GM23338 (cell line): ENCODE measurements at regions not wholly inside any gene's neighbourhood (a gene's known extent, or its start where the extent isn't known, plus 50 kb on each side); places are given as distances from the start of the nearest gene placed in this dataset.

Experiments used
- EZH2phosphoT487 ChIP-seq: fragments of 200-600 bp; sonication (generic); IDR thresholded peaks from one replicate; pipeline ENCODE4 v1.8.1; 2018; ENCODE audit warnings: antibody characterized with exemption; ENCODE audit not compliant: unreplicated experiment
- JUNB ChIP-seq: IDR thresholded peaks from one replicate; pipeline ENCODE4 v1.6.1; 2016; ENCODE audit warnings: antibody characterized with exemption; ENCODE audit not compliant: unreplicated experiment
- POLR2AphosphoS5 ChIP-seq: IDR thresholded peaks from 2 replicates; pipeline ENCODE4 v1.6.1; 2016; ENCODE audit warnings: antibody characterized with exemption, low read depth
- ZNF114 ChIP-seq: fragments of 250-450 bp; sonication (Bioruptor Pico); IDR thresholded peaks from 2 replicates; pipeline ENCODE4 v1.5.0; 2020; ENCODE audit warnings: mild to moderate bottlenecking, moderate library complexity
- TF ChIP-seq, protein P1 (sequence below): fragments of 250-450 bp; sonication (Bioruptor Pico); IDR thresholded peaks from 2 replicates; pipeline ENCODE4 v1.5.0; 2020; ENCODE audit warnings: mild to moderate bottlenecking, moderate library complexity
- TF ChIP-seq, protein P2 (sequence below): IDR thresholded peaks from one replicate; pipeline ENCODE4 v1.6.1; 2018; ENCODE audit warnings: antibody characterized with exemption; ENCODE audit not compliant: unreplicated experiment
- TF ChIP-seq, protein P3 (sequence below): IDR thresholded peaks from 2 replicates; pipeline ENCODE4 v1.6.1; 2016; ENCODE audit warnings: antibody characterized with exemption

DNA sequence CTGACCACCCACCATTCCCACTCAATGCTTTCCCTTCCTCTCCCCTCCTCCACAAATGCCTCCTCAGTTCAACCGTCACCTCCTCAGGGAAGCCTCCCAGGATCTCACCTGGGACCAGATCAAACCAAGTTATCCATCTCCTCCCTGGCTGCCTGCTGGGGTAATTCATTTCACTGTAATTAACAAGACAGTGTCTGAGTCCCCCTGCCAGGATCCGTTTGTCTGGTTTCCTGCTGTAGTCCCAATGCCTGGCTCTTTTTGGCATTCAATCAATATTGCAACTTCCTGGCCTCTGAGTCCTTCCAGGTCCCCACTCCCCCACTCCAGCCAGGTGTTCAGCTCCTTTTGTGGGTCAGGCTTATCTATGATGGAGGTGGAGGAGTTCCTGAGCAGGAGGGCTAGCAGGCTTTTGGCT lies 687.7 kb downstream of the PTPRU start (continued):
- TF ChIP-seq, protein P1, sequence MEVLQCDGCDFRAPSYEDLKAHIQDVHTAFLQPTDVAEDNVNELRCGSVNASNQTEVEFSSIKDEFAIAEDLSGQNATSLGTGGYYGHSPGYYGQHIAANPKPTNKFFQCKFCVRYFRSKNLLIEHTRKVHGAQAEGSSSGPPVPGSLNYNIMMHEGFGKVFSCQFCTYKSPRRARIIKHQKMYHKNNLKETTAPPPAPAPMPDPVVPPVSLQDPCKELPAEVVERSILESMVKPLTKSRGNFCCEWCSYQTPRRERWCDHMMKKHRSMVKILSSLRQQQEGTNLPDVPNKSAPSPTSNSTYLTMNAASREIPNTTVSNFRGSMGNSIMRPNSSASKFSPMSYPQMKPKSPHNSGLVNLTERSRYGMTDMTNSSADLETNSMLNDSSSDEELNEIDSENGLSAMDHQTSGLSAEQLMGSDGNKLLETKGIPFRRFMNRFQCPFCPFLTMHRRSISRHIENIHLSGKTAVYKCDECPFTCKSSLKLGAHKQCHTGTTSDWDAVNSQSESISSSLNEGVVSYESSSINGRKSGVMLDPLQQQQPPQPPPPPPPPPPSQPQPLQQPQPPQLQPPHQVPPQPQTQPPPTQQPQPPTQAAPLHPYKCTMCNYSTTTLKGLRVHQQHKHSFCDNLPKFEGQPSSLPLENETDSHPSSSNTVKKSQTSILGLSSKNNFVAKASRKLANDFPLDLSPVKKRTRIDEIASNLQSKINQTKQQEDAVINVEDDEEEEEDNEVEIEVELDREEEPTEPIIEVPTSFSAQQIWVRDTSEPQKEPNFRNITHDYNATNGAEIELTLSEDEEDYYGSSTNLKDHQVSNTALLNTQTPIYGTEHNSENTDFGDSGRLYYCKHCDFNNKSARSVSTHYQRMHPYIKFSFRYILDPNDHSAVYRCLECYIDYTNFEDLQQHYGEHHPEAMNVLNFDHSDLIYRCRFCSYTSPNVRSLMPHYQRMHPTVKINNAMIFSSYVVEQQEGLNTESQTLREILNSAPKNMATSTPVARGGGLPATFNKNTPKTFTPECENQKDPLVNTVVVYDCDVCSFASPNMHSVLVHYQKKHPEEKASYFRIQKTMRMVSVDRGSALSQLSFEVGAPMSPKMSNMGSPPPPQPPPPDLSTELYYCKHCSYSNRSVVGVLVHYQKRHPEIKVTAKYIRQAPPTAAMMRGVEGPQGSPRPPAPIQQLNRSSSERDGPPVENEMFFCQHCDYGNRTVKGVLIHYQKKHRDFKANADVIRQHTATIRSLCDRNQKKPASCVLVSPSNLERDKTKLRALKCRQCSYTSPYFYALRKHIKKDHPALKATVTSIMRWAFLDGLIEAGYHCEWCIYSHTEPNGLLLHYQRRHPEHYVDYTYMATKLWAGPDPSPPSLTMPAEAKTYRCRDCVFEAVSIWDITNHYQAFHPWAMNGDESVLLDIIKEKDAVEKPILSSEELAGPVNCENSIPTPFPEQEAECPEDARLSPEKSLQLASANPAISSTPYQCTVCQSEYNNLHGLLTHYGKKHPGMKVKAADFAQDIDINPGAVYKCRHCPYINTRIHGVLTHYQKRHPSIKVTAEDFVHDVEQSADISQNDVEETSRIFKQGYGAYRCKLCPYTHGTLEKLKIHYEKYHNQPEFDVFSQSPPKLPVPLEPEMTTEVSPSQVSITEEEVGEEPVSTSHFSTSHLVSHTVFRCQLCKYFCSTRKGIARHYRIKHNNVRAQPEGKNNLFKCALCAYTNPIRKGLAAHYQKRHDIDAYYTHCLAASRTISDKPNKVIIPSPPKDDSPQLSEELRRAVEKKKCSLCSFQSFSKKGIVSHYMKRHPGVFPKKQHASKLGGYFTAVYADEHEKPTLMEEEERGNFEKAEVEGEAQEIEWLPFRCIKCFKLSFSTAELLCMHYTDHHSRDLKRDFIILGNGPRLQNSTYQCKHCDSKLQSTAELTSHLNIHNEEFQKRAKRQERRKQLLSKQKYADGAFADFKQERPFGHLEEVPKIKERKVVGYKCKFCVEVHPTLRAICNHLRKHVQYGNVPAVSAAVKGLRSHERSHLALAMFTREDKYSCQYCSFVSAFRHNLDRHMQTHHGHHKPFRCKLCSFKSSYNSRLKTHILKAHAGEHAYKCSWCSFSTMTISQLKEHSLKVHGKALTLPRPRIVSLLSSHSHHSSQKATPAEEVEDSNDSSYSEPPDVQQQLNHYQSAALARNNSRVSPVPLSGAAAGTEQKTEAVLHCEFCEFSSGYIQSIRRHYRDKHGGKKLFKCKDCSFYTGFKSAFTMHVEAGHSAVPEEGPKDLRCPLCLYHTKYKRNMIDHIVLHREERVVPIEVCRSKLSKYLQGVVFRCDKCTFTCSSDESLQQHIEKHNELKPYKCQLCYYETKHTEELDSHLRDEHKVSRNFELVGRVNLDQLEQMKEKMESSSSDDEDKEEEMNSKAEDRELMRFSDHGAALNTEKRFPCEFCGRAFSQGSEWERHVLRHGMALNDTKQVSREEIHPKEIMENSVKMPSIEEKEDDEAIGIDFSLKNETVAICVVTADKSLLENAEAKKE (CRISPR knock-in tag): peak; percentile 53; the same call in 1 of the 2 replicates
- no peak for TF ChIP-seq POLR2AphosphoS5
- no peak for TF ChIP-seq JUNB
- TF ChIP-seq ZNF114 (CRISPR knock-in tag): no peak
- no peak for TF ChIP-seq EZH2phosphoT487
- TF ChIP-seq, protein P2, sequence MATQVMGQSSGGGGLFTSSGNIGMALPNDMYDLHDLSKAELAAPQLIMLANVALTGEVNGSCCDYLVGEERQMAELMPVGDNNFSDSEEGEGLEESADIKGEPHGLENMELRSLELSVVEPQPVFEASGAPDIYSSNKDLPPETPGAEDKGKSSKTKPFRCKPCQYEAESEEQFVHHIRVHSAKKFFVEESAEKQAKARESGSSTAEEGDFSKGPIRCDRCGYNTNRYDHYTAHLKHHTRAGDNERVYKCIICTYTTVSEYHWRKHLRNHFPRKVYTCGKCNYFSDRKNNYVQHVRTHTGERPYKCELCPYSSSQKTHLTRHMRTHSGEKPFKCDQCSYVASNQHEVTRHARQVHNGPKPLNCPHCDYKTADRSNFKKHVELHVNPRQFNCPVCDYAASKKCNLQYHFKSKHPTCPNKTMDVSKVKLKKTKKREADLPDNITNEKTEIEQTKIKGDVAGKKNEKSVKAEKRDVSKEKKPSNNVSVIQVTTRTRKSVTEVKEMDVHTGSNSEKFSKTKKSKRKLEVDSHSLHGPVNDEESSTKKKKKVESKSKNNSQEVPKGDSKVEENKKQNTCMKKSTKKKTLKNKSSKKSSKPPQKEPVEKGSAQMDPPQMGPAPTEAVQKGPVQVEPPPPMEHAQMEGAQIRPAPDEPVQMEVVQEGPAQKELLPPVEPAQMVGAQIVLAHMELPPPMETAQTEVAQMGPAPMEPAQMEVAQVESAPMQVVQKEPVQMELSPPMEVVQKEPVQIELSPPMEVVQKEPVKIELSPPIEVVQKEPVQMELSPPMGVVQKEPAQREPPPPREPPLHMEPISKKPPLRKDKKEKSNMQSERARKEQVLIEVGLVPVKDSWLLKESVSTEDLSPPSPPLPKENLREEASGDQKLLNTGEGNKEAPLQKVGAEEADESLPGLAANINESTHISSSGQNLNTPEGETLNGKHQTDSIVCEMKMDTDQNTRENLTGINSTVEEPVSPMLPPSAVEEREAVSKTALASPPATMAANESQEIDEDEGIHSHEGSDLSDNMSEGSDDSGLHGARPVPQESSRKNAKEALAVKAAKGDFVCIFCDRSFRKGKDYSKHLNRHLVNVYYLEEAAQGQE: no peak
- TF ChIP-seq, protein P3, sequence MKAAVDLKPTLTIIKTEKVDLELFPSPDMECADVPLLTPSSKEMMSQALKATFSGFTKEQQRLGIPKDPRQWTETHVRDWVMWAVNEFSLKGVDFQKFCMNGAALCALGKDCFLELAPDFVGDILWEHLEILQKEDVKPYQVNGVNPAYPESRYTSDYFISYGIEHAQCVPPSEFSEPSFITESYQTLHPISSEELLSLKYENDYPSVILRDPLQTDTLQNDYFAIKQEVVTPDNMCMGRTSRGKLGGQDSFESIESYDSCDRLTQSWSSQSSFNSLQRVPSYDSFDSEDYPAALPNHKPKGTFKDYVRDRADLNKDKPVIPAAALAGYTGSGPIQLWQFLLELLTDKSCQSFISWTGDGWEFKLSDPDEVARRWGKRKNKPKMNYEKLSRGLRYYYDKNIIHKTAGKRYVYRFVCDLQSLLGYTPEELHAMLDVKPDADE: 0 out of 2 replicates have a peak, but pooled peaks have one; percentile 45
